NOMO-1 treated with DMSO at 0.1 percent for 48 hours (cell line): ENCODE measurements at regions not wholly inside any gene's neighbourhood (a gene's known extent, or its start where the extent isn't known, plus 50 kb on each side); places are given as distances from the start of the nearest gene placed in this dataset.
"Not testable (repeated sequence)": the region's sequence is repeated elsewhere in the genome, so short reads cannot be mapped to it uniquely, and the experiment has no call there.

Experiments used
- DNase-seq: peaks from one replicate; lab custom pipeline; 2025; ENCODE audit not compliant: unreplicated experiment; lab: John Stamatoyannopoulos, UW

GRCh38 chr3:102297072-102297658 is 137.7 kb upstream of the ZPLD1 start:
- no peak for DNase-seq

GRCh38 chr3:102299125-102299877 is 135.5 kb upstream of the ZPLD1 start:
- DNase-seq: no peak

GRCh38 chr3:102301155-102301880 is 133.5 kb upstream of the ZPLD1 start:
- DNase-seq: no peak

- no peak for DNase-seq
Observed at GRCh38 chr3:102302020-102302419, 132.8 kb upstream of the ZPLD1 start.

GRCh38 chr3:102304550-102304949 is 130.3 kb upstream of the ZPLD1 start:
- DNase-seq: no peak

- no peak for DNase-seq
Observed at GRCh38 chr3:102307442-102307841, 127.4 kb upstream of the ZPLD1 start.

GRCh38 chr3:102329066-102329465 is 105.7 kb upstream of the ZPLD1 start:
- no peak for DNase-seq

- no peak for DNase-seq
Observed at GRCh38 chr3:102329561-102329960, 105.3 kb upstream of the ZPLD1 start.

GRCh38 chr3:102332205-102332604 is 102.6 kb upstream of the ZPLD1 start:
- DNase-seq: no peak

- no peak for DNase-seq
Observed at GRCh38 chr3:102332934-102333333, 101.9 kb upstream of the ZPLD1 start.

GRCh38 chr3:102336130-102336529 is 98.7 kb upstream of the ZPLD1 start:
- DNase-seq: no peak

- DNase-seq: no peak
Observed at GRCh38 chr3:102339671-102340070, 95.1 kb upstream of the ZPLD1 start.

GRCh38 chr3:102346897-102347296 is 87.9 kb upstream of the ZPLD1 start:
- DNase-seq: no peak

GRCh38 chr3:102348904-102349303 is 85.9 kb upstream of the ZPLD1 start:
- DNase-seq: no peak

- DNase-seq: no peak
Observed at GRCh38 chr3:102353148-102353547, 81.7 kb upstream of the ZPLD1 start.

- DNase-seq: no peak
Observed at GRCh38 chr3:102353805-102354204, 81.0 kb upstream of the ZPLD1 start.

- peak; percentile 46 for DNase-seq
Observed at GRCh38 chr3:102354818-102355515, 79.8 kb upstream of the ZPLD1 start.

- no peak for DNase-seq
Observed at GRCh38 chr3:102356506-102356905, 78.3 kb upstream of the ZPLD1 start.

GRCh38 chr3:102357313-102357712 is 77.5 kb upstream of the ZPLD1 start:
- not testable (repeated sequence) for DNase-seq

GRCh38 chr3:102360183-102360860 is 74.5 kb upstream of the ZPLD1 start:
- no peak for DNase-seq

- no peak for DNase-seq
Observed at GRCh38 chr3:102361101-102361500, 73.7 kb upstream of the ZPLD1 start.
